ENCODE measurements at regions not wholly inside any gene's neighbourhood (a gene's known extent, or its start where the extent isn't known, plus 50 kb on each side); places are given as distances from the start of the nearest gene placed in this dataset.

DNA sequence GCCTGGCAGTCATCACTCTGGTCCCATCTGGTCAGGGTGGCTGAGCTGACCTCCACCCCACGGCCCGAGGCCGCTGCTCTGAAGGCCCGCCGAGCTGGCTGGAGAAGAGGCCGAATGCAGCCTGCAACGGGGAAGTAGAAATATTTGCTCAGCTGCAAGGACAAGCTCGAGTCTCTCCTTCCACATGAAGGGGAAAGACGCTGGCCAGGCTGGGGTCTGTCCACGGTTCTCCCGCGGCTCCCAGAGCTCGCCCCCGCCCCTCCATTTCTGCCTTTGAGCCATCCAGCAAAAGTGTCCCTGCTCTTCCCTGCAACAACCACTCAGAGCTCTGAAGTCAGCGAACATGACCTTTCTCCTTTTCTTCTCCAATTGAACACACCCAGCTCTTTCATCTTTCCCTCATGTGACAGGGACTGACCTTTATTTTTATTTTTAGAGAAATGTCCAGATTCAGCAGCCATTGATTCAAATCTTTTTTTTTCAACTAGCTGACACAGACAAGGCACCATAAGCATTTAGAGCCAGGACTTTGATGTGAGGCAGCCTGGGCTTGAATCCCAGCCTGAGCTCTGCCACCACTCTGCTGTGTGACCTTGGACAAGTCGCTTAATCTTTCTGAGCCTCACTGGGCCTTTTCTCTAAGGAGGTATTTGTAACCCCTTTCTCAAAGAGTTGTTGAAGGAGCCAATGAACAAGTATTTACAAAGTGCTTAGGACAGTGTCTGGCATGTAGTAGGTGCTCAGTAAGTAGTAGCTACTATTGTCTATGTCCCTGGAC lies 149.3 kb upstream of the WNT4 start:
- CTCF ChIA-PET, result interaction anchor here (0.5 kb wide), 1 partner anchor 18 kb away, joined by 3 read pairs; no protein-coding TSS in a partner anchor
- DNase-seq (ENCODE audit: extremely low spot score), result no peak
- TF ChIP-seq ELF4 (IDR thresholded peaks at IDR 0.05), result no peak
- TF ChIP-seq CTBP1 (IDR thresholded peaks at IDR 0.05; ENCODE audit: borderline replicate concordance), result no peak
- no peak for TF ChIP-seq TARDBP (IDR thresholded peaks at IDR 0.05)
- POLR2A ChIA-PET, result no interaction called here

- no peak for DNase-seq (ENCODE audit: extremely low spot score)
- CTCF ChIA-PET, result no interaction called here
- TF ChIP-seq CTBP1 (IDR thresholded peaks at IDR 0.05; ENCODE audit: borderline replicate concordance), result no peak
- TF ChIP-seq NFRKB (IDR thresholded peaks at IDR 0.05), result no peak
- TF ChIP-seq ZNF384 (IDR thresholded peaks at IDR 0.05), result no peak
- no peak for TF ChIP-seq ELF4 (IDR thresholded peaks at IDR 0.05)
- TF ChIP-seq FOXA1 (IDR thresholded peaks at IDR 0.05), result no peak
- TF ChIP-seq, protein P1, sequence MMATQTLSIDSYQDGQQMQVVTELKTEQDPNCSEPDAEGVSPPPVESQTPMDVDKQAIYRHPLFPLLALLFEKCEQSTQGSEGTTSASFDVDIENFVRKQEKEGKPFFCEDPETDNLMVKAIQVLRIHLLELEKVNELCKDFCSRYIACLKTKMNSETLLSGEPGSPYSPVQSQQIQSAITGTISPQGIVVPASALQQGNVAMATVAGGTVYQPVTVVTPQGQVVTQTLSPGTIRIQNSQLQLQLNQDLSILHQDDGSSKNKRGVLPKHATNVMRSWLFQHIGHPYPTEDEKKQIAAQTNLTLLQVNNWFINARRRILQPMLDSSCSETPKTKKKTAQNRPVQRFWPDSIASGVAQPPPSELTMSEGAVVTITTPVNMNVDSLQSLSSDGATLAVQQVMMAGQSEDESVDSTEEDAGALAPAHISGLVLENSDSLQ (IDR thresholded peaks at IDR 0.05), result no peak
- no peak for TF ChIP-seq SP1 (IDR thresholded peaks at IDR 0.05)
- no peak for TF ChIP-seq TARDBP (IDR thresholded peaks at IDR 0.05)
- TF ChIP-seq ARNT (IDR thresholded peaks at IDR 0.05), result no peak
- no peak for TF ChIP-seq LEF1 (IDR thresholded peaks at IDR 0.05; ENCODE audit: borderline replicate concordance)
- TF ChIP-seq HDGF (IDR thresholded peaks at IDR 0.05; ENCODE audit: borderline replicate concordance), result no peak
- TF ChIP-seq FOXM1 (IDR thresholded peaks at IDR 0.05; ENCODE audit: borderline replicate concordance), result no peak
- no peak for TF ChIP-seq SUZ12 (IDR thresholded peaks at IDR 0.05)
- no peak for TF ChIP-seq L3MBTL2 (conservative IDR thresholded peaks at IDR 0.05)
- POLR2A ChIA-PET, result no interaction called here
Measured at GRCh38 chr1:22295396-22295795, 152.5 kb upstream of the WNT4 start.

- CTCF ChIA-PET, result no interaction called here
- POLR2A ChIA-PET, result no interaction called here
- no peak for TF ChIP-seq TARDBP (IDR thresholded peaks at IDR 0.05)
- TF ChIP-seq L3MBTL2 (conservative IDR thresholded peaks at IDR 0.05), result no peak
- no peak for TF ChIP-seq LEF1 (IDR thresholded peaks at IDR 0.05; ENCODE audit: borderline replicate concordance)
- no peak for TF ChIP-seq ARNT (IDR thresholded peaks at IDR 0.05)
- no peak for TF ChIP-seq CTBP1 (IDR thresholded peaks at IDR 0.05; ENCODE audit: borderline replicate concordance)
- no peak for TF ChIP-seq ZNF384 (IDR thresholded peaks at IDR 0.05)
- TF ChIP-seq ELF4 (IDR thresholded peaks at IDR 0.05), result no peak
- TF ChIP-seq FOXA1 (IDR thresholded peaks at IDR 0.05), result no peak
- TF ChIP-seq FOXK2 (IDR thresholded peaks at IDR 0.05), result no peak
- TF ChIP-seq FOXM1 (IDR thresholded peaks at IDR 0.05; ENCODE audit: borderline replicate concordance), result no peak
- TF ChIP-seq, protein P1 (IDR thresholded peaks at IDR 0.05), result no peak
- no peak for TF ChIP-seq SUZ12 (IDR thresholded peaks at IDR 0.05)
- TF ChIP-seq SP1 (IDR thresholded peaks at IDR 0.05), result no peak
- no peak for TF ChIP-seq BHLHE40 (IDR thresholded peaks at IDR 0.05; ENCODE audit: borderline replicate concordance)
- TF ChIP-seq NFRKB (IDR thresholded peaks at IDR 0.05), result no peak
- no peak for TF ChIP-seq HDGF (IDR thresholded peaks at IDR 0.05; ENCODE audit: borderline replicate concordance)
- no peak for DNase-seq (ENCODE audit: extremely low spot score)
Measured at GRCh38 chr1:22295856-22296255, 153.0 kb upstream of the WNT4 start.

DNA sequence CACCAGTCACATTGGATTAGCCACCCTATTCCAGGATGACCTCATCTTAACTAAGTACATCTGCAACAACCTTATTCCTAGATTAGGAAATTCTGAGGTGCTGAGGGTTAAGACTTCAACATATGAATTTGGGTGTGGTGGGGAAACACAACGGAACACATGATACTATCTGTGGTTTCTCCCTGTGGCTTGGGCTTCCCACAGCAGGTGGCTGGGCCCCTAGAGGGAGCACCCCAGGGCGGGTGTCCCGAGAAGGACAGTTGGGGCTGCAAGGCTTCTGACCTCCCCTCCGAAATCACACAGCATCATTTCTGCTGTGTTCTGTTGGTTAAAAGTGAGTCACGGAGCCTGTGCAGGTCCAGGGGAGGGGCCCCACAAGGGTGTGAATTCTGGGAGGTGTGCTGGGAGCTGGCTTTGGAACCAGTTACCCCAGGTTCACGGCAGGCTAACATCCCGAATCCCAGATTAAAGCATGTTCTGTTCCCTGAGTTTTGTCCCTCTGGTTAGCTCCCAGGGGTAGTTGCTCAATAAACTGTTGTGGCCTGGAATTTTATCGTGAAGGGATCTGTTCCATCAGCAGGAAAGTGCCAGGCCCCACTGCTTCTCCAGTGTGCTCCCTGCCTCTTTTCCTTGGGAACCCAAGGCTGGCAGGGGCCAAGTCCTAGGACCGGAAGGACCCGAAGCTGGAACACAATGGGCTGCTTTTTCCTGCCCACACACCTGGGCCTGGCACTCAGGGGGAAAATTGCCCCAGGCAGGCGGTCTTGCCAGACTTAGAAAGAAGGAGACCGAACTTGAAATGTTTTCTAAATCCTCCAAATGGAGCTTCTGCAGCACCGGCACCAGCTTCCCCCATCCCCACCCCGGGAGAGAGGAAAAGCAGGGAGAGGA lies 154.0 kb upstream of the WNT4 start:
- no peak for DNase-seq (ENCODE audit: extremely low spot score)
- ChIA-PET POLR2A (no interaction called here), CTCF (no interaction called here)
- TF ChIP-seq ZNF384 (IDR thresholded peaks at IDR 0.05) (no peak), FOXK2 (IDR thresholded peaks at IDR 0.05) (no peak), FOXM1 (IDR thresholded peaks at IDR 0.05; ENCODE audit: borderline replicate concordance) (no peak), ARNT (IDR thresholded peaks at IDR 0.05) (no peak), NFRKB (IDR thresholded peaks at IDR 0.05) (no peak)

DNA sequence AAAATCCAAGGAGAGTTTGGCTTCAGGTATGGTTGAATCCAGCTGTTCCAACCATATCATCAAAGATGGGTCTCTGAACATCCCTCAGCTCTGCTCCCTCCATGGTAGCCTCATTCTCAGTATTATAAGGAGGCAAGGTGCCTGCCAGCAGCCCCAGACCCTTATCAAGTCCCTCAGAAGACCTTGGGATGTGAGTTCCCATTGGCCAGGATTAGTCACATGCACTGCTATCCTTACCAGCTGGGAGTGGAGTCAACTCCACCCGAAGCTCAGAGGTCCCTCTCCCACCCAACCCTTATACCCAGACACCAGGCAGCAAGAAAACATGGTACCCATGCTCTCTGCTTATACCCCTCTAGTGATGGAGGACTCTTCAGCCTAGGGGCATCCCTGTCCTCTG lies 153.7 kb upstream of the ZBTB40 start:
- TF ChIP-seq, protein P1 (IDR thresholded peaks at IDR 0.05), result no peak
- TF ChIP-seq LEF1 (IDR thresholded peaks at IDR 0.05; ENCODE audit: borderline replicate concordance) (no peak), CTBP1 (IDR thresholded peaks at IDR 0.05; ENCODE audit: borderline replicate concordance) (no peak), BHLHE40 (IDR thresholded peaks at IDR 0.05; ENCODE audit: borderline replicate concordance) (no peak)
- CTCF ChIA-PET, result no interaction called here

GRCh38 chr1:22303816-22304215 lies 147.8 kb upstream of the ZBTB40 start:
- DNase-seq (ENCODE audit: extremely low spot score), result no peak
- ChIA-PET CTCF (no interaction called here), POLR2A (no interaction called here)
- TF ChIP-seq BHLHE40 (IDR thresholded peaks at IDR 0.05; ENCODE audit: borderline replicate concordance), result no peak
- TF ChIP-seq HDGF (IDR thresholded peaks at IDR 0.05; ENCODE audit: borderline replicate concordance), result no peak
- TF ChIP-seq ARNT (IDR thresholded peaks at IDR 0.05), result no peak
- TF ChIP-seq NFRKB (IDR thresholded peaks at IDR 0.05), result no peak
- TF ChIP-seq CTBP1 (IDR thresholded peaks at IDR 0.05; ENCODE audit: borderline replicate concordance), result no peak
- TF ChIP-seq SUZ12 (IDR thresholded peaks at IDR 0.05), result no peak
- TF ChIP-seq ZNF384 (IDR thresholded peaks at IDR 0.05), result no peak
- no peak for TF ChIP-seq SP1 (IDR thresholded peaks at IDR 0.05)
- no peak for TF ChIP-seq FOXM1 (IDR thresholded peaks at IDR 0.05; ENCODE audit: borderline replicate concordance)
- TF ChIP-seq L3MBTL2 (conservative IDR thresholded peaks at IDR 0.05), result no peak
- TF ChIP-seq FOXK2 (IDR thresholded peaks at IDR 0.05), result no peak
- TF ChIP-seq ELF4 (IDR thresholded peaks at IDR 0.05), result no peak
- TF ChIP-seq LEF1 (IDR thresholded peaks at IDR 0.05; ENCODE audit: borderline replicate concordance), result no peak
- TF ChIP-seq, protein P1 (IDR thresholded peaks at IDR 0.05), result no peak
- TF ChIP-seq TARDBP (IDR thresholded peaks at IDR 0.05), result no peak

More for the DNA sequence above, 153.7 kb upstream of the ZBTB40 start:
- no peak for DNase-seq (ENCODE audit: extremely low spot score)
- POLR2A ChIA-PET, result no interaction called here
